CD4-positive, alpha-beta memory T cell (primary cell): ENCODE measurements at regions not wholly inside any gene's neighbourhood (a gene's known extent, or its start where the extent isn't known, plus 50 kb on each side); places are given as distances from the start of the nearest gene placed in this dataset.

ENCODE experiments used
- CTCF ChIA-PET: fragments of 350-600 bp; sonication (Branson Sonifier 250); formaldehyde crosslinking; loops from one replicate; lab custom pipeline; 2021; ENCODE audit warnings: inconsistent platforms; ENCODE audit not compliant: partially characterized antibody; lab: Charles Lee
- POLR2A ChIA-PET: fragments of 350-600 bp; sonication (Branson Sonifier 250); formaldehyde crosslinking; loops from one replicate; lab custom pipeline; 2021; ENCODE audit not compliant: partially characterized antibody; lab: Charles Lee
- DNase-seq, 5 donors: peaks; one replicate each; pipeline versions ENCODE4 v3.0.0 to v3.0.0-alpha.2; 2020 to 2022; ENCODE audit warnings: mixed read lengths in 1 of 5
- H3K27ac ChIP-seq: one replicate; pipeline ENCODE4 v1.7.0; 2013; ENCODE audit warnings: low read depth, low read length
- H3K27me3 ChIP-seq: 2 replicates; pipeline ENCODE4 v1.7.0; 2013; ENCODE audit warnings: mild to moderate bottlenecking, low read length, moderate library complexity; ENCODE audit not compliant: insufficient read depth
- H3K36me3 ChIP-seq: 2 replicates; pipeline ENCODE4 v1.7.0; 2013; ENCODE audit warnings: mild to moderate bottlenecking, low read length, moderate library complexity; ENCODE audit not compliant: insufficient read depth
- H3K4me1 ChIP-seq: 2 replicates; pipeline ENCODE4 v1.7.0; 2013; ENCODE audit warnings: mild to moderate bottlenecking, low read length, moderate library complexity; ENCODE audit not compliant: insufficient read depth
- H3K4me3 ChIP-seq, 2 donors: one replicate each; pipeline ENCODE4 v1.7.0; 2013; ENCODE audit warnings: low read length in 2 of 2, mild to moderate bottlenecking in 1 of 2
- H3K9me3 ChIP-seq, 2 donors: one replicate each; pipeline ENCODE4 v1.7.0; 2013; ENCODE audit warnings: low read length in 2 of 2, control low read depth in 1 of 2; ENCODE audit not compliant: control insufficient read depth in 1 of 2
- H3K27ac Mint-ChIP-seq, 7 donors: one replicate each; pipeline ENCODE4 v1.8.0; 2020 to 2021; ENCODE audit warnings: mixed read lengths in 7 of 7, mild to moderate bottlenecking in 6 of 7, inconsistent platforms in 3 of 7, moderate library complexity in 3 of 7
- H3K27me3 Mint-ChIP-seq, 2 donors: one replicate each; pipeline ENCODE4 v1.8.0; 2020 to 2021; ENCODE audit warnings: mixed read lengths in 2 of 2
- H3K36me3 Mint-ChIP-seq, 2 donors: one replicate each; pipeline ENCODE4 v1.8.0; 2020 to 2021; ENCODE audit warnings: mixed read lengths in 2 of 2, inconsistent platforms in 1 of 2, mild to moderate bottlenecking in 1 of 2
- H3K4me1 Mint-ChIP-seq, 4 donors: one replicate each; pipeline ENCODE4 v1.8.0; 2020 to 2021; ENCODE audit warnings: mixed read lengths in 4 of 4, mild to moderate bottlenecking in 1 of 4
- H3K4me3 Mint-ChIP-seq, 8 donors: one replicate each; pipeline ENCODE4 v1.8.0; 2020 to 2021; ENCODE audit warnings: mixed read lengths in 8 of 8, mild to moderate bottlenecking in 7 of 8, moderate library complexity in 6 of 8, inconsistent platforms in 3 of 8
- H3K9me3 Mint-ChIP-seq, 8 donors: one replicate each; pipeline ENCODE4 v1.8.0; 2020 to 2021; ENCODE audit warnings: mixed read lengths in 8 of 8, mild to moderate bottlenecking in 5 of 8, inconsistent platforms in 3 of 8, moderate library complexity in 1 of 8
- intact Hi-C: fragments of 100-400 bp; cut with micrococcal nuclease; formaldehyde crosslinking; loops from one replicate; pipeline ENCODE4 v1.15.1; 2023

DNA sequence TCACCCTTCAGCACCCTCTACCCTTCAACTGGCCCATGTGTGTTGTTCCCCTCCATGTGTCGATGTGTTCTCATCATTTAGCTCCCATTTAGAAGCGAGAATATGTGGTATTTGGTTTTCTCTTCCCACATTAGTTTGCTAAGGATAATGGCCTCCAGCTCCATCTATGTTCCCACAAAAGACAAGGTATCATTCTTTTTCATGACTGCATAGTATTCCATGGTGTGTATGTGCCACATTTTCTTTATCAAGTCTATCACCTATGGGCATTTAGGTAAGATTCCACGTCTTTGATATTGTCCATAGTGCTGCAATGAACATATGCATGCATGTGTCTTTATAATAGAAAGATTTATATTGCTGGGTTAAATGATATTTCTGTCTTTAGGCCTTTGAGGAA lies 325.1 kb upstream of the ADAMTS16 start:
- no peak overlapping the region for H3K4me3 Mint-ChIP-seq
- no peak overlapping the region for H3K27ac ChIP-seq
- H3K36me3 Mint-ChIP-seq = no peaks in the 10 kb centered on the region
- intact Hi-C loops = no loop called here
- ChIA-PET POLR2A (no interaction called here), CTCF (no interaction called here)
- no peaks in the 10 kb centered on the region for H3K27me3 ChIP-seq
- no peaks in the 10 kb centered on the region for H3K4me1 Mint-ChIP-seq
- H3K36me3 ChIP-seq = no peaks in the 10 kb centered on the region
- no peak overlapping the region for H3K27ac Mint-ChIP-seq
- H3K27me3 Mint-ChIP-seq = no peaks in the 10 kb centered on the region
- no peaks in the 10 kb centered on the region for H3K9me3 ChIP-seq
- no peak overlapping the region for H3K4me3 ChIP-seq
- H3K9me3 Mint-ChIP-seq = peaks cover 0 to 31% (median 10%) of the 10 kb centered on the region in 8 donors
- DNase-seq = no peak
- H3K4me1 ChIP-seq = no peaks in the 10 kb centered on the region

DNA sequence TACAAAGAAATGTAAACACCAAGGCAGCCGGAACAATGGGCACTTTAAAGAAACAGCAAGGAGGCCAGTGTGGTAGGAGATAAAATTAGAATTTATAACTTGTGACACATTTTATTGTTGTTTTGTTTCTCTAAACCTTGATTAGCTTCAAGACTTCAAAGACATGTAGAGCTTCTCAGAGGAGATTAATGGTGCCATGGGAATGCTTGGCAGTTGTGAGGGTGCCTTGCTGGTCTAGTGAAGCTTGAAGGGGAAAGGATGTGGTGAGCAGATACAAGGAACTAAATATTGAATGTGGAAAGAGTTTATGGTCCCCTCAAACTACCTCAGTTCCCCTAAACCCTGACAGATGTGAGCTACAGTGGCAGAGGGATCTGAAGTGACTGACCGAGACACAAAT lies 322.4 kb upstream of the ADAMTS16 start:
- no peaks in the 10 kb centered on the region for H3K9me3 ChIP-seq
- no peaks in the 10 kb centered on the region for H3K27me3 ChIP-seq
- H3K4me1 ChIP-seq = no peaks in the 10 kb centered on the region
- H3K9me3 Mint-ChIP-seq = peaks cover 0 to 22% (median 6%) of the 10 kb centered on the region in 8 donors
- POLR2A ChIA-PET = no interaction called here
- no peaks in the 10 kb centered on the region for H3K36me3 Mint-ChIP-seq
- no peak overlapping the region for H3K4me3 Mint-ChIP-seq
- H3K27me3 Mint-ChIP-seq = no peaks in the 10 kb centered on the region
- H3K27ac Mint-ChIP-seq = no peak overlapping the region
- intact Hi-C loops = no loop called here
- DNase-seq = no peak
- H3K36me3 ChIP-seq = no peaks in the 10 kb centered on the region
- H3K4me3 ChIP-seq = no peak overlapping the region
- H3K27ac ChIP-seq = no peak overlapping the region
- CTCF ChIA-PET = no interaction called here
- no peaks in the 10 kb centered on the region for H3K4me1 Mint-ChIP-seq

DNA sequence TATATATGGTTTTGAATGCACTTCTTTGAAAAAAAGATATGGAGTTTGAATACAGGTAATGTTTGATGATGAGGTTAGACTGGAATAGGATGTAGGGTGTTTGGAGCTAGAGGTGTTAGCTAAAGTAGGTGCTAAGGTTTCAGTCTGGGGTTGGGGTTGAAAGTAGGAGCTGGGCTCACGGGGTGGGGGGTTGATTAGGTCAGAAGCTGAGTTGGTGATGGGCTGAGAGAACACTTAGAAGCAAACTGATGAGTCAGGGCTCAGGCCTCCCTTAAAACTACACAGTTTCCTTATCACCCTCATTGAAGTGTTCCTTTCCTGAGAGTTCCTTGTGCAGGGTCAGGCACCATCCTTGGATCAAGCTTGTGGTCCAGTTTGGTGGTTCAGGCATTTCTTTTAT lies 308.8 kb upstream of the ADAMTS16 start:
- ChIA-PET POLR2A (no interaction called here), CTCF (no interaction called here)
- Histone ChIP-seq H3K36me3 (no peaks in the 10 kb centered on the region), H3K27me3 (no peaks in the 10 kb centered on the region), H3K9me3 (no peaks in the 10 kb centered on the region), H3K4me3 (no peak overlapping the region), H3K4me1 (no peaks in the 10 kb centered on the region), H3K27ac (no peak overlapping the region)
- H3K27me3 Mint-ChIP-seq = no peaks in the 10 kb centered on the region
- no peaks in the 10 kb centered on the region for H3K36me3 Mint-ChIP-seq
- intact Hi-C loops = no loop called here
- H3K27ac Mint-ChIP-seq = no peak overlapping the region
- no peak for DNase-seq
- H3K9me3 Mint-ChIP-seq = peaks cover 0 to 5% (median under 1%) of the 10 kb centered on the region in 8 donors
- no peaks in the 10 kb centered on the region for H3K4me1 Mint-ChIP-seq
- H3K4me3 Mint-ChIP-seq = no peak overlapping the region

DNA sequence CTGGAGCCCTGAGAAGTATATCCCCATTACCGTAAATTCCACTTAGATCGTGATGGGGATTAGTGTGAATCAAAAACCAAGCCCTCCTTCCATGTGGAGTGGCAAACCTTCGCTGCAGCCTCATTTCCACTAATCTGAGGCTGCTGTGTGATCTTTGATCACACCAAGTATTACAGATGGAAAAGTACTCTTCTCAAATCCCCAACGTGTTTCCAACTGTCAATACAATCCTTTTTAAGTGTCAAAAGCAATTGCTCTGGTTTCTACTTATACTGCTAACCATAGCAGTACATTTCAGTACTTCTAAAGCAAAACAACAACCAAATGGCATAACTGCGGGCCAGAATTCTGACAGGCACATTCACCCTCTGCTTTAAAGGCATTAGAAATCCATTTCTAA lies 307.7 kb upstream of the ADAMTS16 start:
- Mint-ChIP-seq H3K36me3 (no peaks in the 10 kb centered on the region), H3K27ac (no peak overlapping the region), H3K9me3 (peaks cover 0 to 5% (median 2%) of the 10 kb centered on the region in 8 donors), H3K4me1 (no peaks in the 10 kb centered on the region), H3K27me3 (no peaks in the 10 kb centered on the region), H3K4me3 (no peak overlapping the region)
- no peak overlapping the region for H3K27ac ChIP-seq
- ChIA-PET POLR2A (no interaction called here), CTCF (no interaction called here)
- H3K9me3 ChIP-seq = no peaks in the 10 kb centered on the region
- H3K27me3 ChIP-seq = no peaks in the 10 kb centered on the region
- intact Hi-C loops = no loop called here
- H3K36me3 ChIP-seq = no peaks in the 10 kb centered on the region
- H3K4me3 ChIP-seq = no peak overlapping the region
- no peaks in the 10 kb centered on the region for H3K4me1 ChIP-seq
- DNase-seq = no peak

DNA sequence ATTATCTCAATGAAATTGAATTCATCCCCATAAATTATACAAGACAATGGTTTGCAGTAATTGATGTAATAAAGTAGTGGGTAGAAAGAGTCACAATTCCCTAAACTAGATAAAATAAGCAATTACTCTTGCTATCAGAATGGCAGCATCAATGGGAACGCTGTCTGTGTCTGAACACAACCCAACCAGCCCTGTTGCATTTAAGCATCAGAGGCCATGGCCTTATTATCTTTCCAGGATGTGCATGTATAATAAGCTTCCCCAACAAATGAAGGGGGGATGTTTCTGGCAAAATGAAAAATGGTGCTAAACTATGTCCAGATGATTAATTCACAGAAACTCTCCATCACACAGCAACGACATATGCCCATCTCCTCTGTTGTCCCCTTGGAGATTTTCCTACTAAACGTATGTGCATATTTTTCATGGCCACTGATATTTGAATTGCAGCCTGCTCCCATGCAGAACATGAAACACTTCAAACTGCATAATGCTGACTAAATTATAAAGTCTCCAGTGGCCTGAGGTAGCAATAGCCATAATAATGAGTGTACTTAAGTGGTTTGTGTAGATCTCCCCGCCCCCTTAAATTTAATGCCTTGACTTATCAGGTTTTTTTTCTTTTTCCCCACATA lies 306.9 kb upstream of the ADAMTS16 start:
- H3K36me3 ChIP-seq = no peaks in the 10 kb centered on the region
- no peak overlapping the region for H3K27ac ChIP-seq
- H3K9me3 ChIP-seq = no peaks in the 10 kb centered on the region
- intact Hi-C loops = no loop called here
- DNase-seq = no peak
- H3K4me3 ChIP-seq = no peak overlapping the region
- ChIA-PET POLR2A (no interaction called here), CTCF (no interaction called here)
- Mint-ChIP-seq H3K27ac (no peak overlapping the region), H3K9me3 (peaks cover 0 to 5% (median under 1%) of the 10 kb centered on the region in 8 donors), H3K27me3 (no peaks in the 10 kb centered on the region), H3K36me3 (no peaks in the 10 kb centered on the region), H3K4me3 (no peak overlapping the region), H3K4me1 (no peaks in the 10 kb centered on the region)
- no peaks in the 10 kb centered on the region for H3K4me1 ChIP-seq
- H3K27me3 ChIP-seq = no peaks in the 10 kb centered on the region

DNA sequence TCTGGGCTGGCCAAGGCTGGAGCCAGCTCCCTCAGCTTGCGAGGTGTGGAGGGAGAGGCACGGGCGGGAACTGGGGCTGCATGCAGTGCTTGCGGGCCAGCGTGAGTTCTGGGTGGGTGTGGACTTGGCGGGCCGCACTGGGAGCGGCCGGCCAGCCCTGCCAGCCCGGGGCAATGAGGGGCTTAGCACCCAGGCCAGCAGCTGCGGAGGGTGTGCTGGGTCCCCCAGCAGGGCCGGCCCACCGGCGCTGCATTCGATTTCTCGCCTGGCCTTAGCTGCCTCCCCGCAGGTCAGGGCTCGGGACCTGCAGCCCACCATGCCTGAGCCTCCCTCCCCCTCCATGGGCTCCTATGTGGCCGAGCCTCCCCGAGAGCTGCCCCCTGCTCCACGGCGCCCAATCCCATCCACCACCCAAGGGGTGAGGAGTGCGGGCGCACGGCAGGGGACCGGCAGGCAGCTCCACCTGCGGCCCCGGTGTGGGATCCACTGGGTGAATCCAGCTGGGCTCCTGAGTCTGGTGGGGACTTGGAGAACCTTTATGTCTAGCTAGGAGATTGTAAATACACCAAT lies 302.6 kb upstream of the ADAMTS16 start:
- ChIA-PET CTCF (no interaction called here), POLR2A (no interaction called here)
- H3K4me1 ChIP-seq = no peaks in the 10 kb centered on the region
- Mint-ChIP-seq H3K9me3 (peaks cover 0 to 12% (median 4%) of the 10 kb centered on the region in 8 donors), H3K4me3 (no peak overlapping the region), H3K36me3 (no peaks in the 10 kb centered on the region), H3K4me1 (no peaks in the 10 kb centered on the region), H3K27me3 (no peaks in the 10 kb centered on the region), H3K27ac (no peak overlapping the region)
- H3K9me3 ChIP-seq = no peaks in the 10 kb centered on the region
- DNase-seq = no peak
- H3K27ac ChIP-seq = no peak overlapping the region
- H3K36me3 ChIP-seq = no peaks in the 10 kb centered on the region
- intact Hi-C loops = no loop called here
- no peaks in the 10 kb centered on the region for H3K27me3 ChIP-seq
- no peak overlapping the region for H3K4me3 ChIP-seq

DNA sequence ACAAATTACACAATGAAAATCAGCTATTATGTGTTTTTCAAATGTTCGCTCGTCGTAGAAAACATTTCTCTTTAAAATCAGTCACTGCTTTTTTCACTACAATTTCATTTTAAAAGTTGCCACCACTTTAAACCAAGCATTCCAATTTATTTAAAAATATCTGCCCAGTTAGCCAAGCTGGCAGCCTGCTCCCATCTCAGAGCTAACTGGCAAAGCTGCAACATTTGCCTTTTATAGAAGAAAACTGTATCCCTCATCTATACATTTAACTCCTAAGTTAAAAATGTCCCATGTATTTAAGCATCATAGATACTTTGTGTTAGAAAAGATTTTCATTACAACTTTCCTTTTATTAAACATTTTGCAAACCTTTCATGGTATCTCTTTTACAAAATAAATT lies 294.9 kb upstream of the ADAMTS16 start:
- H3K4me1 Mint-ChIP-seq = no peaks in the 10 kb centered on the region
- POLR2A ChIA-PET = no interaction called here

More for the DNA sequence above, 294.9 kb upstream of the ADAMTS16 start:
- Histone ChIP-seq H3K4me3 (no peak overlapping the region), H3K4me1 (no peaks in the 10 kb centered on the region), H3K9me3 (no peaks in the 10 kb centered on the region), H3K27ac (no peak overlapping the region), H3K27me3 (no peaks in the 10 kb centered on the region), H3K36me3 (no peaks in the 10 kb centered on the region)
- intact Hi-C loops = no loop called here
- Mint-ChIP-seq H3K9me3 (peaks cover 0 to 12% (median 6%) of the 10 kb centered on the region in 8 donors), H3K36me3 (no peaks in the 10 kb centered on the region), H3K27me3 (no peaks in the 10 kb centered on the region), H3K4me3 (no peak overlapping the region), H3K27ac (no peak overlapping the region)
- DNase-seq = no peak
- CTCF ChIA-PET = no interaction called here
